LoVo (cell line): ENCODE measurements at regions not wholly inside any gene's neighbourhood (a gene's known extent, or its start where the extent isn't known, plus 50 kb on each side); places are given as distances from the start of the nearest gene placed in this dataset.

Experiments used
- DNase-seq: peaks from one replicate; pipeline ENCODE4 v3.0.0-alpha.2; 2016; ENCODE audit warnings: low spot score

DNA sequence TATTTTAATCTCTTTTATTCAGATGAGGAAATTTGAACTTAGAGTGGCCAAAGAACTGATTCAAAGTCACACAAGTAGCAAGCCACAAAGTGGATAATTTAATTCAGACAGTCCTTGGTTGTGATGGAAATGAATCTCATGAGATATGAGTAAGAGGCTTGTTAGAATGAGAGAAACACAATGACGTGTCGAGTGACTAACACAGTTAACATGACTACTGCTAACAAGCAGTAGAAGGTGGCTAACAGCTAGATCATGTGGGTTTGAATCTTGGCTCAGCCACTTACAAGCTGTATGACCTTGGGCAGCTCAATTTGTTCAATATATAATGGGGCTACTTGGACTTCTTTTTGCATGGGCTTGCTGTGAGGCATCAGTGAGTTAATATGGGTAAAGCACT lies 104.5 kb upstream of the LMO4 start:
- DNase-seq = no peak

DNA sequence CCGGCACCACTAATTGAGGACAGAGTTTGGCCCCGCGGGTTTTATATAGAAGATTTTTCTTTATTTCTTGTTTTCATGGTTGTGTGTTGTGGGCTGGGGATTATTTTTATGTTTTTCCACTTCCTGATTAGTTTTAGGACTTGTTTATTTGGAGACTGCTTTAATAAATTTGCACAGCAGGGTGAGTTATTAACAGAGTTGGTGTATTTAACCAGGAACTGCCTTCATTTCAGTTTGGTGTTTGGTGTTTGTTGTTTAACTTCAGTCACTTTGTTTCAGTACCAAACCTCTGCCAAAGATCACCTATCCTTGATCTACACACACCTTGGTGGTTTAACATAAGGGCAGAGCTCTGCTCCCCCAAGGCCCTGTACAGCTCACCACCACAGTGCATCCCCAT lies 103.5 kb upstream of the LMO4 start:
- no peak for DNase-seq

DNA sequence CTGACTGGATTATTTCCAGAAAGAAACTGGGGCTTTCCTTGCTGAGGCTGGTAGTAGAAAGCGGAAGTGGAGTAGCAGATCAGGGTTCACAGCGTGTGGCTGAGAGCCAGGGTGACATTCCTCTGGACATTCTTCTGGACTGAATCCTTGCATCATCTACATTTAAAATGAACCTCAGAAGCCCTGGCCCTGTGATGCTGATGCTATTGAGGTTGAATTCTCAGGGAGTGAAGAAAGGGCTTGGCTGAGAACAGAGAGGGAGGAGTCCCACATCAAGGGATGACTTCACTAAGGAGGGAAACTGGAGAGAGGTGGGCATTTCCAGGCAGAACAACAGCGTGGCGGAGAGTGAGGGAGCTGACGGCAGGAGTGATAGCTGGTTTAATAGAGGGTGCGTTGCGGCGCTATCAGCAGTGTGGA lies 102.3 kb upstream of the LMO4 start:
- DNase-seq = peak; percentile 65

DNA sequence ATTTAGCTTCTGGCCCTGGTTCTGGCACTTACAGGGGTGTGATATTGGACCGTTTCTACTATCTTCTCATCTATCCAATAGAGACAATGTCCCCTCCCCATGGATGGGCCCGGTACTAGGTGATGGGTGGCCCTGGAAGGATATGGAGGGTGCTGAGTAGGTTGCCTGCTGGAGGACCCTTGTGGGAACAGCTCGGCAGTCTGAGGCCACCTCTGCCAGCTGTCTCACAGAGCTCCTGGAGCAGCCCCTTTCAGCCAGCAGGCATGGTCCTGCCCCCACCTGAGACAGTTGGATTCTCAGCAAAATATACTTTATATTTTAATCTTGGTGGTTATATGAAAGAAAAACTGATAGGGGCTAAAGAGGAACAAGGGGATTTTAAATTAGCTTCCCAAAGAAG lies 101.0 kb upstream of the LMO4 start:
- no peak for DNase-seq

DNA sequence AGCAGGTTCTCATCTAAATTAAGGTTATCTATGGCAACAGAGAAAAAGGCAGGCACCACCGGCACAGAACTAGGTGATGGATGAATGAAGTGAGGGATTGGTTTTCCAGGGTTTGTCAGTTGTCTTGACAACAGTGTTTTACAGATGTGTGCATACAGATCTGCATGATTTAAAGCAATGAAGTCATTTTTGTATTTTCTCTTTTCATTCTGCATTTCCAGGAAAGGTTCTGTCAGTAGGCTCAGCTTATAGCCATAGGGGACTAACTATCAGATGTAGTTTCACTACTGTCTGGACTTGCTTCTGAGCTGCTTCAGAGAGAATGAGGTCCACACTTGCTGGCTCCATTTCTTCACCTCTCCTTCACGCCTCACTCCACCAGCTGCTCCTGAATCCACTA lies 98.2 kb upstream of the LMO4 start:
- DNase-seq = no peak

DNA sequence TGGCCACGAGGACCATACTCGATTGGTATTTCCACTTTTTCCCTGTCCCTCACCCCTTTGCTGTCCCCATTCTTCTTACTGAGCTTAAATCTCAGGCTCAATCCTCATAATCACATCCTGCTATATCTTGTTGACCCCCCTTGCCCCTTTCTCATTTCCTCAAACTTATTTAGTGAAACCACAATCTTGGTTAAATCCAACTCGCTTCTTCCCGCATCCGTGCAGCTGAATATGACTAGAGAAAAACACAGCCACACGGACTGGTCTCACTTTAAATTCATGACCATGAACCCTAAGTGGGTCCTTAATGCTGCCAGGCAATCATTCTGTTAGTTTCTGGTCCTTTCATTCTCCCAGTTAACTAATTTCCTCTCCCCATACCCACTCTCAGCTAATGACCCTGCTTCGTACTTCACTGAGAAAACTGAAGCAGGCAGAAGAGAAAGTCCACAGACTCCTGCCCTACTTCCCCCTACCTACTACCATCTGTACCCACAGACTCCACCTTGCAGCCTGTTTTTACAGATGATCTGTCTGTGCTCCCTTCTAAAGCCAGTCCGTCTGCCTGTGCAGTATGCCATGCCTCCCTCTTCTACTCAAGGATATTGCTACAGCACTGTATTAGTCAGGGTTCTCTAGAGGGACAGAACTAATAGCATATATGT lies 96.8 kb upstream of the LMO4 start:
- DNase-seq = no peak

DNA sequence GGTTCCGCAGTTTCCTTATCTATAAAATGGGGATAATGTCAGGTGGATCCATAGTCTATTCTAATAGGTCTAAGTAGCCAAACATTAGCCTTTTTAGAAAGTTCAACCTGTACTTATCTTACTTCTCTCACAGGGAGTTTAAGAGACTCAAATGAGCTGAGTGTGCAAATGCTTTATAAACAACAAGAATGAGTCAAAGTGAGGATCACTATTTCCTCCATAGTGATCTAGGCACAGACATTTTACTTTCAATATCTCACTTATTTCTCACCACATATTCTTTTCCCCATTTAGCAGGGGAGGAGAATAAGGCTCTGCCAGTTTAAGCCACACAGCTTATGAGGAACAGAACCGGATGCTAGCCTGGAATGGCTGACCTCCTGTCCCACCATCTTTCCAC lies 92.1 kb upstream of the LMO4 start:
- DNase-seq = no peak

DNA sequence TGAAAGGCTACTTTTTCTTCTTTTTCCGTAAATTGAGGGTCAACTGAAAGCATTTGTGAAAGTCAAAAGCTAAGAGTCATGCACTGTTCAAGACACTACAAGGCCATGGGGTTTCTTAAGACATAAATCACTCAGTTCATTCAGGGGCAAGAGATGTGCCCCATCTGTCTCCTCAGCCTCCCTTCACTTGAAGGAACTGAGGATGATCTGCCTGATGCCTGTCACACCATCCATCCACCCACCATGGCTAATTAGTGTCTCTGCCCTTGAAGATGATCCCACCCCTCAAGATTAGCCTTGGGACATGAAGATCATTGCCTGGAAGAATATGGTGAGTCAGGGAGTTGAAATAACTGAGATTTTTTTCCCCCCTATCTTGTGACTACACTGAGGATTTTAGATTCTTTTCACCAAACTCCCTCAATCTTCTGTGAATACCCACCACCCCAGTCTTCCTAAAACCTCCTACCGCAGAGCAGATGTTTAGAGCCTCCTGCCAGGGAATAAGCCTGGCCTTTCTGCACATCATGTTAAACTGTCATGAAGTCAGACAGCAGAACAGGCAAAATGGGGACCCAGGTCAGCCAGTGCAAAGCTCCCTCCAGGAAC lies 88.6 kb upstream of the LMO4 start:
- no peak for DNase-seq

DNA sequence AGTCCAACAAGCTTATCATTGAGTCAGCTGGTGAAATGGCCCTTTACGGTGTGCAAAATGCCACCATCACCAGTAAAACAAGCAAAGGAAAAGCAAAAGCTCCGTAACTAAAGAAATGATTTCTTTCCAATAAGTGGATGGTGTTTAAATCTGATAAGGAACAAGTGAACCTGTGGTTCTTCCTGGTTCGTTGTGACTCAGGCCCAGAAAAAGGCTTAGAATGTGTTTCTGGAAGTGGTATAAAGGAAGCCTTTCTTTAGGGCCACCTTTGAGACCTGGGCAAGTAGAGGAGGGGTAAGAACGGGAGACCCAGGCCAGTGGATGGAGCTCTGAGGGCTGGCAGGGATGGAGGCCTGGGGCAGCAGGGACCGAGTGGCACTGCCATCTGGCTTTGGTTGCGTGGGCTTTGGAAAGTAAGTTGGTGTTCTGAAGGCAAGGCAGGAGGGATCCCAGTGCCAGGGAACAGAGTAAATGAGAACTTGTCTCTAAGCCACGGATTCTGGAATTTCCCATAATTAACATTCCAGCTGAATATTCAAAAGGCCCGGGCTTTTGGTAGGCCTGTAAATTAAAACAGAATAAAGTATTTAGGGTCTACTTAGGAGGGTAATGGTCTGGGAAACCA lies 87.9 kb upstream of the LMO4 start:
- no peak for DNase-seq

DNA sequence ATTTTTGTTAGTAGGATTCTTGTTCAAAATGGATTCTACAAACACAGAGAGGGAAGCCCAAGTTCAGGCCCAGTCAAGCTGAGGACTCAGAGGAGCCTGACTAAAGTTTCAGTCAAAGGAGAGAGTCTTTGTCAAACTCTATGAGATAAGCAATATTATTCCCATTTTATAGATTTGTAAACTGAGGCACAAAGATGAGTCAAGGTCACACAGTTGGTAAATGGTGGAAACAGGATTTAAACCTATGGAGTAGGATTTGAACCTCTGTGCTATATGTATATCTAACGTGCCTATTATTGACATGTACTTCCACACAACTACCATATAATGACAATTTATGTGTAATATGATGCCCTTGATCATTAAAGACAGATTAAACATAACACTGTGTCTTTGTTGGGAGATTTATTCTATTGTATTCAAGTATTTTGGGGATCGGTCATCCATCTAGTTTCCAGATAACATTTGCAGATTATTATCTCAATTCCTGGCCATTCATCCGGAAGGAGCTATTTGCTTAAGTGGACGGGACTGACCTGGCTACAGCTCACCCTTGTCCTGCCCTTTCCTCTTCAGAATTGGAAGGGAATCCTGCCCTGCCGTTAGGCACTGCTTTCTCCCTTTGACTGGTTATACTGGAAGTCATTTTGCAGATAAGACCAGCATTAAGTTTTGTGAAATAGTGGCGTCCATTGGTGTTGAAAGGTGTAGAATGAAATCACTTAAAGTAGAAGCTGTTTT lies 86.1 kb upstream of the LMO4 start:
- no peak for DNase-seq

DNA sequence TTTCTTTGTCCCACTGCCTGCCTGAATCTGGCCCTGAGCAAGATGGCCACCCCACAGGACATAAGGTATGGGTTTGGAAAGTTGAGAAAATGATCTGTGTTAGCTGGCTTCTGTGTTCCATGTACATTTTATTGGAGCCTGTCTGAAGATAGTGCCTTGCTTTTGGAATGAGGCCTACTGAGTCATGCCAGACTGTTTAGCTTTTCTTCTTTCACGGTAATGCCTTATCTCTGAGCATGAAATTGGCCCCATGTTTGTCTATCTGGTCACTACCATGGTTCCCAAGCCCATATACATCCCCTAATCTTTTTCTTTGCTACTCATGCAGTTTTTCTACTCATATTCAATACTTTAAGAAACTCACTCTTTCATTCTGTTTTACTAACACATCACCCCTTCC lies 85.1 kb upstream of the LMO4 start:
- no peak for DNase-seq

DNA sequence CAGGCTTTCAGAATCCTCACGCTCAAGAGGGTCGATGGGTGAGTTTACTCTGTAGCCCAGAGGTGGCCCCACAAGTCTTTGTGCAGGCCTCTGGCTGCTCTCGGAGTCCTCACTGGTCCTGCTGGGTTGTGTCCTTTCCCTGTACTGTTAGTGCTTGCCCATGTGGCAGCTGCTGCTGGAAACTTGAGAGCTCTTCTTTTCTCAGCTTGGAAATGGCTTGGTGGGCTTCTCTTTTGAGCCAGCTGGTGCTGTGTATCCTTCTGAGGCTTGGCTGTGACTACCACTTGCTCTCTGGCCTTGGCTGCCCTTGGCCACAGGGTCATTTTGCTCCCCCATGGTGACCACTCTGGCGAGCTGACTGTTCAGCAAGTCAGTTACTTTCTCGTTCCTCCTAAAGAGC lies 82.2 kb upstream of the LMO4 start:
- no peak for DNase-seq

DNA sequence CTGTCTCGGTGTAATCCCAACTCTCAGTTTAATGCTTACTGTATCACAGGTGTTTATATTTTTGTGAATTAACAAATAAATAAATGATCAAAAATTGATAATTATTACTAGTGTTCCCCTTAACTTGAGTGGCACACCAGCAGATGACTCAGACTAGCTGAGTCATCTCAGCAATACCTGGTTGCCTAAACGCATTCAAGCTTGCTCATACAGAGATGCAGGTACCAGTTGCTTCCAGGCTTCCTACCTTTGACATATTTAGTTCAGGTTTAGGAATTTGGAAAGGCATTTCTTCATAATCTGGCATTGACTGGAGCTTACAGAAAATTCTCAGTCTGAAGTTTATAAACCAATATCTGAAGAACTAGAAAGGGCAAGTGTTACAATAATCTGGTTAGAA lies 78.9 kb upstream of the LMO4 start:
- peak; percentile 4 for DNase-seq

DNA sequence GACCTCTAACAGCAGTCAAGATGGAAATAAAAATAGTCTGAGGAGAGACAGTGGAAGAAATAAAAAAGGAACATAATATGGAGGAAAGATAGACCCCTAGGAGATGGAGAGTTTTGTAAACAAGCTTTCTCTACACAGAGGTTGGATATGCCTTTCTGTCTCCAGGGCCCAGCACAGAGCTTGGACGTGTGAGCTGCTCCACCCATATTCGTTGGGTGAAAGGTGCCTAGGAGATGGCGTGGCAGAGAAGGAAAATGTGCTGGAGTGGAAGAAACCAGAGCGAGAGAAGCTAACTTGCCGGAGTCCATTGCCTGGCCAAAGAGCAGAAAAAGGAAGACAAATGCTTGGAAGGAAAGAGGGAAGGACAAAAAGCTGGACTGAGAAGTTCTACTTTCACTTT lies 78.3 kb upstream of the LMO4 start:
- no peak for DNase-seq

DNA sequence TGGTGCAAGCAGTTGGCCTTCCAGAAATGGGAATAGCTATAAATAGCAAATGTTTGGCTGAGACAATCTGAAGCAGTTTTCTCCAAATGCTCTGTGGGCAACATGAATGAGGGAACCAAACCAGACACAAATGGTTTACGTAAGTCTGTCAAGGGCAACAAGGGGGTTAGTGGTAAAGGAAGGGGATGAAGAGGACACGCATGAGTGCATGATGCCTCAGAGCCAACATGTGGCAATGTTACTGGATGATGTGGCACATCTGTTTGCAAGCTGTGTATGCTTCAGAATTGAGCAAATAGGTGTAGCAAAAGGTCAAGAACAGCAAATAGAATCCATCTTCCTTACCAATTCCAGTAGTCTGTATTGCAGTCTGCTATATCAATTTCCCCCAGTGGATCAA lies 76.3 kb upstream of the LMO4 start:
- DNase-seq = no peak

DNA sequence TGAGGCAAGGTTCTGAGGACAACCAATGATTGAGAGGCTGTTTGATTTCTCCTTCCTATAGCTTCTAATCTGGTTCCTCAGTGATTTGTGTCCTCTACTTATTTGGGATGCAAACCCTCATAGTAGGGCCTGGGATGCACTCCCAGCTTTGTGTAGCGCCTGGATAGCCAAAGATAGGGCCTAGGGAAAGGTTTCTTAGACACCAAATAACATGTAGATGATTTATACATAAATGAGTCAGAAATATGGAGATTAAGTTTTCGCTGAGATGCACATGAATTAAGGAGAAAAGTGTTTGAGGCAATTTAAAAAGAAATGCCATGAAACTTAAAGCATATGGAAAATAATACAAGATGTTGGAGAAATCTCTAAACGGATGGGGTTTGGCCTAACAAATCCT lies 66.0 kb upstream of the LMO4 start:
- no peak for DNase-seq

DNA sequence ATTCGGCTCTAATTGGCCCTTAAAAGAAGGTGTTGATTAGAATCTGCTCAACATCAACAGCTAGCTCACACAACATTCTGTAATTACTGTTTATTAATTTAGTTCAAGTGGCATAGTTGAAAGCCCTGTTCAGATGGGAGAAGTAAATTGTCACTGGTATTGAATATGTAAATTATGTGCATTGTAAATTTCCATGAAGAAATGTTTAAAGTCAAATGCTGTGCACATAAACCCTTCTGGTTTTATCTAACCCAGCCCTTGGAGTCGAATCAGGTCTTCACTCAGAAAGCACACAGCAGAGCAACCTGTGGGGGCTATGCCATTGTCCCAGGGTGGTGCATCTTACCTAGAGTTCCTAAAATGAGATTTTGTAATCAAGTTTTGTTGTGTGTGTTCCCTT lies 65.4 kb upstream of the LMO4 start:
- no peak for DNase-seq

DNA sequence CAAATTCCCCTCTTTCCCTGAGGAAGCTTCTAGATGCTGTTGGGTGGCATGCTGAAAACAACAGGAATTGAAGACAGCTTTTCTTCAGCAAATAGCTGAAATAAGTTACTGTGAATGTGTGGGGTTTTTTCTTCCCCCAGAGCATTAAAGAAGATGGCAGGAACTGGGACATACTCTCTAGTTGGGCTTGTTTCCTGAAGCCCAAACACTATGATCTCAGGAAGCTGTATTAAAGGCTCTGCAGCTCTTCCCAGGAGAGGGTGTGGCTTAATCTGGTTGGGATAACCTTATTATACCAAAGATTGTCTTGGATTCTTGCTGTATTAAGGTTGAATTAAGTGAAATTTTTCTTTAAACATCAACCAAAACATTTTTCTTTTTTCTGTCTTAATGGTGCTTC lies 64.9 kb upstream of the LMO4 start:
- DNase-seq = no peak

DNA sequence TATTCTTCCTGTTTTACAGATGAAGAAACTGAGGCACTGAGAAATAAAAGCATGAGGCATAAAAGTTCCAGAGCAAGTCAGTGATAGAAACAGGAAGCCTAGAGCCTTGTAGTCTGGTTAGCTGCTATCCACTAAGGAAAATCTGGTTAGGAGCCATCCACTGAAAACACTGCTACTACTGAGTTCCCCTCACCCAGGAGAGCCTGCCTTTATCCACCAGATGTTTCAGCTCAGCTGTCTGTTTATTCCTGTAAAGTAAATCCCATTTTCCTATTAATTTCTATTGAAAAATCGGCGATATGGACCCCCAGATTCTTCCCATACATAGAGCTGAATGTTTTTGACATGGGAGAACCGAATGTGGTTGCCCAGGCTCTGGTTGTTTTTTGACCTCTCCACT lies 63.7 kb upstream of the LMO4 start:
- DNase-seq = no peak

DNA sequence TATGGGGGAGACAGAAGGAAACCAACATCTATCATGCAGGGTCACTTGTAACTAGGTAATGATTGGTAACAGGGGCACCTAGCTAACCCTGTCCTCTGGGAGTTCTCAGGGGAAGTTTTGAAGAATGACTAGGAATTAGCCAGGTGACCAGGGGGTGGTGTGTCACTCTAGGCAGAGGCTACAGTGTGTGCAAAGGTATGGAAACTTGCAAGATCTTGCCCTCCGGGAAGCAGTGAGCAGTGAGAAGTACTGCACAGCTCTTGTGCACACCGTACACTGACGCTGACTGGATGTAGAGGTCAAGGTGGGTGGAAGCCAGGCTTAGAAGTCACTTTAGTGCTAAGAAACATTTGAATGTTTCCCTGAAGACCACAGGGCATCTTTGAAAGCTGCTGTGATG lies 62.9 kb upstream of the LMO4 start:
- DNase-seq = no peak

DNA sequence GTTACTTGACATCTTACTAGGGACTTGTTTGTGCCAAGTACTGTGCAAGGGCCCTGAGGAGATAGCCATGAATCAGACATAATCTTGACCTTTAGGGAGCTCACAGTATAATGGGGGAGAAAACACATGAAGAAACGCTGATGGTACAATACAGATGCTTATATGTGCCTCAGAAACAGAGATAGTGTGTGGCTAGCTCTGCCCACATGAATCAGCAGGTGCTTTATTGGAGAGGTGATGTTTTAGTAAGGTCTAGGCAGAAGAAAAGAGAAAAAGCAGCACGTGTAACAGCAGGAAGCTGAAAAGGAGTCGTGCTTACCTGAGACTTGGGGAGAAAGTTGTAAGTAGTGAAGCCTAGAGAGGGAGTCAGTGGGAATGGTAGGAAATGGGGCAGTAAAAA lies 60.6 kb upstream of the LMO4 start:
- DNase-seq = no peak

DNA sequence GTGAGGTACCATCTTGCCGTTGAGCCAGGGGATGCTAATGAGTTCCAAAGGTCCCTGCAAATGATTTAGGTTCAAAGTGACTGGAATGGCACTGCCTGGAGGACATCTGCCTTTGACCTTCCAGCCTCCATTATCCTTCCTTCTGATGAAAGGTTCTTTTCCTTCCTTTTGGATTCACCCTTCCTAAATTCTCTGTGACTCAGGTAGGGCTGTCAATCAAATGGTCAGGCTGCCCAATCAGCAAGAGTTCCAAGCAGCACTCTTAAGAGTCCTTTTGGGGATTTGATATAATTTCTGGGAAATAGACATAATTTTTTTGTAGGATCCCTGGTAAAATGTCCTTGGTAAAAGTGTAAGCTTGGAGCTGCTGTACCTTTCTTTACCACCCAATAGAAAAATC lies 58.8 kb upstream of the LMO4 start:
- DNase-seq = no peak

DNA sequence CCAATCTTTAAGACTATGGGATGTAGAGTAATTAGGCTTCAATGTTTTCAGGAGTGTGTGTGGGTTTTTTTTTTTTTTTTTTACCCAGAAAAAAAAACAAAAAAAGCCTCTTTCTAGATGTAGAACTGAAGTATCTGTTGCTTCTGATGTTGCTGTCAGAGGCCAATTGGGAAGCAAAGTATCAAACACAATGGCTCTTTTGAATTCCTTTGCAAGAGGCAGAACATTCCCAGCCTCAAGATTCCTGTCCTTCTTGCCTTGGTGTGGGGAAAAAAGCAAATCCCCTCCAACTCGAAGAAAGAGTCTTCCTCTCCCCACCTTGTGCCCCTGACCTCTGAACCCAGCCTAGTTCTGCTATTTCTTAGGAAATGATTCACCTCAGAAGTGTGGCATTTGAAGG lies 55.4 kb upstream of the LMO4 start:
- no peak for DNase-seq
